Ascending aorta (tissue), 2 donors: ENCODE measurements at regions not wholly inside any gene's neighbourhood (a gene's known extent, or its start where the extent isn't known, plus 50 kb on each side); places are given as distances from the start of the nearest gene placed in this dataset.

Source experiments
- DNase-seq, 2 donors: peaks; one replicate each; pipeline ENCODE4 v3.0.0-alpha.2; 2019; ENCODE audit warnings: low spot score in 2 of 2
- H3K27ac ChIP-seq, 2 donors: fragments of 200-600 bp; sonication (generic); one replicate each; pipeline ENCODE4 v1.5.1; 2016 to 2017; ENCODE audit warnings: mild to moderate bottlenecking in 1 of 2
- H3K27me3 ChIP-seq: fragments of 200-600 bp; sonication (generic); one replicate; pipeline ENCODE4 v1.5.1; 2017
- H3K36me3 ChIP-seq, 2 donors: fragments of 200-600 bp; sonication (generic); one replicate each; pipeline ENCODE4 v1.5.1; 2016
- H3K4me1 ChIP-seq, 2 donors: fragments of 200-600 bp; sonication (generic); one replicate each; pipeline ENCODE4 v1.5.1; 2016 to 2017; ENCODE audit warnings: mild to moderate bottlenecking in 1 of 2
- H3K4me3 ChIP-seq, 2 donors: fragments of 200-600 bp; sonication (generic); one replicate each; pipeline ENCODE4 v1.5.1; 2016 to 2017; ENCODE audit warnings: mild to moderate bottlenecking in 1 of 2
- H3K9me3 ChIP-seq, 2 donors: fragments of 200-600 bp; sonication (generic); one replicate each; pipeline ENCODE4 v1.5.1; 2016
- CTCF ChIP-seq, 3 experiments: fragments of 200-600 bp in 2 of 3; fragments of 450-650 bp in 1 of 3; sonication (generic) in 2 of 3; IDR thresholded peaks; one replicate each; pipeline ENCODE4 v1.5.1; 2016 to 2019; ENCODE audit warnings: antibody characterized with exemption in 3 of 3, mild to moderate bottlenecking in 1 of 3, moderate library complexity in 1 of 3
- intact Hi-C: fragments of 100-400 bp; cut with DNase I; formaldehyde crosslinking; loops from one replicate; pipeline ENCODE4 v1.15.1; 2023

- DNase-seq = no peak
- no peak overlapping the region for H3K27ac ChIP-seq
These were observed 136.0 kb upstream of the ALDH1B1 start for GRCh38 chr9:38256461-38256860.

GRCh38 chr9:38255599-38255998 is 136.9 kb upstream of the ALDH1B1 start:
- H3K4me3 ChIP-seq = no peak overlapping the region
- H3K36me3 ChIP-seq = no peaks in the 10 kb centered on the region
- H3K9me3 ChIP-seq = no peaks in the 10 kb centered on the region
- intact Hi-C loops = no loop called here
- no peak overlapping the region for H3K27ac ChIP-seq
- TF ChIP-seq CTCF (IDR thresholded peaks at IDR 0.05) = no peak
- no peaks in the 10 kb centered on the region for H3K27me3 ChIP-seq
- no peak for DNase-seq
- no peaks in the 10 kb centered on the region for H3K4me1 ChIP-seq

More at GRCh38 chr9:38256461-38256860, 136.0 kb upstream of the ALDH1B1 start:
- Histone ChIP-seq H3K27me3 (no peaks in the 10 kb centered on the region), H3K4me3 (no peak overlapping the region), H3K9me3 (no peaks in the 10 kb centered on the region), H3K4me1 (no peaks in the 10 kb centered on the region), H3K36me3 (no peaks in the 10 kb centered on the region)
- intact Hi-C loops = no loop called here
- TF ChIP-seq CTCF (IDR thresholded peaks at IDR 0.05) = no peak

DNA sequence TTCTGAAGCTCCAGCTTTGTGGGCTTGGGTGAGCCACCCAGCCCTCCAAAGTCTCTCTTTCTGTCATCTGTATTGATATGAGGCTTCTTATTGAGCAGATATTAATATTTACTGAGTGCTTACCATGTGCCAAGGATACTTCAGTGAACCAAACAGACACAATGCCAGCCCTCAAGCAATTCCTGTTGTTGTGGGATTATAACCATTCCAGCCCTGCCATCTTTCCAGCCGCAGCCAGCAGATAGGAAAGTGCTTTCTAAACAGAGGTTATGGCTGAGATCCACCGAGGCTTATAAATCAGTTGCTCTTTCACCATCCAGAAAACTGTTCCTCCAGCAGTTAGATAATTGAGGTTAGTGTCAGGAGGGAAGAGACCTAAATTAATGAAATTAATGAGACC is 137.7 kb upstream of the ALDH1B1 start:
- Histone ChIP-seq H3K27ac (no peak overlapping the region), H3K27me3 (no peaks in the 10 kb centered on the region), H3K36me3 (no peaks in the 10 kb centered on the region), H3K4me1 (no peaks in the 10 kb centered on the region), H3K4me3 (no peak overlapping the region), H3K9me3 (no peaks in the 10 kb centered on the region)
- intact Hi-C loops = no loop called here
- no peak for TF ChIP-seq CTCF (IDR thresholded peaks at IDR 0.05)
- no peak for DNase-seq

DNA sequence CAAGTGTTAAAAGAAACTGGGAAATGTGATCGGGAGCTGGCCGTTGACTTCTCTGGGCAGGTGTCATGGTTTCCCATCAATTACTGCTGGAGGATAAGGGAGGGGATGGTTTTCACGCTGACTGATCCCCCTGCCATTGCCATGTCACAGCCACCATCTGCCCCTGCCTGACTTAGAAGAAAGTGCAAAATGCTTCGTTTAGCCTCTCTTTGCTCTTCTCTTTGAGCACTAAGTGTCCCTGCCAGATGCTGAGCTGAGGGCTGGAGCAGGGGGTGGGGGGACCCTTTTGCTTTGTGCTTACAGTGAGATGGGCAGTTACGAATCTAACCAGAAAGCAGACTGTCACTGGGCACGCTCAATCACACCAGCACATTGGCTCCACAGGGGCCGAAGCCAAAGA is 138.4 kb upstream of the ALDH1B1 start:
- H3K27ac ChIP-seq = no peak overlapping the region
- no peaks in the 10 kb centered on the region for H3K4me1 ChIP-seq
- no peak for TF ChIP-seq CTCF (IDR thresholded peaks at IDR 0.05)
- H3K4me3 ChIP-seq = no peak overlapping the region
- H3K27me3 ChIP-seq = no peaks in the 10 kb centered on the region
- DNase-seq = peak in 1 of 2 donors; percentile 42
- intact Hi-C loops = no loop called here
- H3K9me3 ChIP-seq = no peaks in the 10 kb centered on the region
- H3K36me3 ChIP-seq = no peaks in the 10 kb centered on the region

DNA sequence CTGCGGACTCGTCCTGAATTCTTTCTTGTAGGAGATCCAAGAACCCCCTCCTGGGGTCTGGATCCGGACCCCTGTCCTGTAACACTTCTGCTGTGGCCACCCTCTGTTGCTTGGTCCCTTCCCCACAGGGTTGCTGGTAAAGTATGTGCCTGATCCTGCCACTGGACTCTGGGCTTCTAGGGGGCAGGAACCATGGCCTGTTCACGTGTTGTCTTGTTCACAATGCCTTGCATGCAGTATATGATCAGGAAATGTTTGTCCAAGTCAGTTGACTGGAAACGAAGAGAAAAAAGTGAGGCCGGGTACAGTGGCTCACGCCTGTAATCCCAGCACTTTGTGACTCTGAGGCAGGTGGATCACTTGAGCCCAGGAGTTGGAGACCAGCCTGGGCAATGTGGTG is 139.3 kb upstream of the ALDH1B1 start:
- H3K9me3 ChIP-seq = no peaks in the 10 kb centered on the region
- peak in 1 of 2 donors; percentile 18 for DNase-seq

More for the DNA sequence above, 139.3 kb upstream of the ALDH1B1 start:
- Histone ChIP-seq H3K4me3 (no peak overlapping the region), H3K27me3 (no peaks in the 10 kb centered on the region), H3K36me3 (no peaks in the 10 kb centered on the region), H3K4me1 (no peaks in the 10 kb centered on the region), H3K27ac (no peak overlapping the region)
- no peak for TF ChIP-seq CTCF (IDR thresholded peaks at IDR 0.05)
- intact Hi-C loops = no loop called here
